Cardiac muscle cell (in vitro differentiated cells and primary cell): ENCODE measurements at regions not wholly inside any gene's neighbourhood (a gene's known extent, or its start where the extent isn't known, plus 50 kb on each side); places are given as distances from the start of the nearest gene placed in this dataset.
A peak's percentile ranks its signal among the peaks of the same experiment; 100 is the strongest.

ENCODE experiments used
- DNase-seq, 2 donors: peaks; one replicate each; pipeline versions ENCODE4 v3.0.0 to v3.0.0-alpha.2; 2010 to 2017; ENCODE audit warnings: low read depth in 1 of 2, low spot score in 1 of 2
- H3K27ac ChIP-seq: fragments of 200-600 bp; sonication (generic); 2 replicates; pipeline ENCODE4 v1.5.1; 2016
- H3K27me3 ChIP-seq: fragments of 200-600 bp; sonication (generic); 2 replicates; pipeline ENCODE4 v1.6.0; 2016; ENCODE audit warnings: control low read depth
- H3K36me3 ChIP-seq: fragments of 200-600 bp; sonication (generic); 2 replicates; pipeline ENCODE4 v1.5.1; 2016; ENCODE audit warnings: control low read depth
- H3K4me1 ChIP-seq: fragments of 200-600 bp; sonication (generic); 2 replicates; pipeline ENCODE4 v1.8.1; 2017; ENCODE audit warnings: low read depth, mild to moderate bottlenecking, mixed run types
- H3K4me3 ChIP-seq: fragments of 200-600 bp; sonication (generic); 2 replicates; pipeline ENCODE4 v1.5.1; 2016; ENCODE audit warnings: mild to moderate bottlenecking
- H3K9me3 ChIP-seq: fragments of 200-600 bp; sonication (generic); 2 replicates; pipeline ENCODE4 v1.5.1; 2017; ENCODE audit warnings: low read depth, mild to moderate bottlenecking, control low read depth
- CTCF ChIP-seq: IDR thresholded peaks from 2 replicates; pipeline ENCODE4 v1.5.1; 2012; ENCODE audit warnings: low read depth, mild to moderate bottlenecking, low read length

DNA sequence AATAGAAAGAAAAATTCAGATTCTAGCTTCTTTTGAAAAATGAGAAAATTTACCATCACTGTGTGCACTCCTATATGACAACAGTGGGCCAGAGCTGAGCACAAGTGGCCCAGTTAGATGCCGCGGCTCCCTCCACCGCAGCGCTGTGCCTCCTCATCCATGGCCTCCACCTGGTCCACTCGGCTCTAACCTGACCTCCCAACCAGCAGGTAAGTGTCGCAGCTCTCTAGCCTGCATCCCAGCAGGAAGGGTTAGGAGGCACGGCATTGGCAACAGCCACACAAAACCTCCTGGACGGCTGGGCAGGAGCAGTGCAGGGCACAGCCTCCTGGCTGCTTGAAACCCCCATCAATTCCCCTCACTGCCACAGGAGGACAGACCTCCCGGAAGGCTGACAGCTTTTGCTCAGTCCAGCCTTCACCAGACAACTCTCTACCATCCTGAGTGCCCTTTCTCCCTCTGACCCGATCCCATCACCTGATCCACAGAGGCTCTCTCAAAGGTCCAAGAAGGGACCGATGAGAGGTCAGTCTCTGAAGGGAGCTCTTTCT is 76.1 kb downstream of the RPL27A start:
- Histone ChIP-seq H3K9me3 (no peaks in the 10 kb centered on the region), H3K36me3 (no peaks in the 10 kb centered on the region), H3K27ac (no peak overlapping the region), H3K27me3 (no peaks in the 10 kb centered on the region), H3K4me1 (no peaks in the 10 kb centered on the region), H3K4me3 (no peak overlapping the region)
- DNase-seq: no peak
- TF ChIP-seq CTCF: no peak

GRCh38 chr11:8759634-8760033 is 77.0 kb downstream of the RPL27A start:
- H3K36me3 ChIP-seq: no peaks in the 10 kb centered on the region

DNA sequence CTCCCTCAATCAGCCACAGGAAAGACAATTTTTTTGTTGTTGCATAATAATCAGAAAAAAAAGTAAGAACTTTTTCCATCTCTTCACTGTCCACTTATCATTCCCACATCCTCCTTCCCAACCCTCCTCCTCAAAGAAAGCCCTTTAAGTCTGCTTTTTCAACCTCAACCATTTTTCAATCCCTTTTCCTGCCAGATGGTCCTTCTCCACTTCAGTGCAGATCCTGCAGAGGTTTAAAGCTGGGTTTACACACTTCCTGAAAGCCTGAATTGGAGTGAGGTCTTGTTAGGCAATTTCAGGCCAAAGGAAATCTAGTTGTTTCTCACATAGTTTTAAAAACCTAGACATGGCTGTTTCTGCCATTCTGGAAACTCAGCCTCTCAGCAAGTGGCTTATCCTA is 78.3 kb downstream of the RPL27A start:
- peak in 1 of 2 donors; percentile 91 for DNase-seq
- Histone ChIP-seq H3K4me3 (no peak overlapping the region), H3K4me1 (no peaks in the 10 kb centered on the region), H3K9me3 (no peaks in the 10 kb centered on the region), H3K27me3 (no peaks in the 10 kb centered on the region), H3K27ac (no peak overlapping the region), H3K36me3 (no peaks in the 10 kb centered on the region)
- no peak for TF ChIP-seq CTCF

More at GRCh38 chr11:8759634-8760033, 77.0 kb downstream of the RPL27A start:
- TF ChIP-seq CTCF: no peak
- no peak for DNase-seq
- no peaks in the 10 kb centered on the region for H3K9me3 ChIP-seq
- no peaks in the 10 kb centered on the region for H3K27me3 ChIP-seq
- no peak overlapping the region for H3K4me3 ChIP-seq
- H3K27ac ChIP-seq: no peak overlapping the region
- H3K4me1 ChIP-seq: no peaks in the 10 kb centered on the region

DNA sequence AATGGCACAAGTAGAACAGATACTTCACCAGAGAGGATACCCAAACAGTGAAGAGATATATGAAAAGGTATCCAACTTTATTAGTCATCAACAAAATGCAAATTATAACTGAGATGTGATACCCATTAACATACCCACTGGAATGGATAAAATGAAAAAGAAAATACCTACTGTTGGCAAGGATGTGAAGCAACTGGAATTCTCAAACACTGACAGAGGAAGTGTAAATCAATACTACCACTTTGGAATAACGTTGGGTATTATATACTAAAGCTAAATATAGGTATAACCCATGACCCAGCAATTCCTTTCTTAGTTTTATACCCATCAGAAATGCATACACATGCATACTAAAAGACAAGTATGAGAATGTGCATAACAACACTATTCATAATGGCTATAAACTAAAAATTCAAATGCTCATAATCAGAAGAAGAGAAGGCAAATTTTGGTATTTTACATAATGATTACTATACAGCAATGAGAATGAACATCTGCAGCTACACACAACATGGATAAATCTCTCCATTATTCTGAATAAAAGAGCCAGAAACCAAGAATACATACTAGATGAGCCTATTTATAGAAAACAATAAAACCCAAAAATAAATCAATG is 80.6 kb downstream of the RPL27A start:
- no peak for DNase-seq
- no peak for TF ChIP-seq CTCF
- no peaks in the 10 kb centered on the region for H3K4me1 ChIP-seq
- no peaks in the 10 kb centered on the region for H3K36me3 ChIP-seq
- H3K27me3 ChIP-seq: no peaks in the 10 kb centered on the region
- H3K4me3 ChIP-seq: no peak overlapping the region
- no peaks in the 10 kb centered on the region for H3K9me3 ChIP-seq
- H3K27ac ChIP-seq: no peak overlapping the region

DNA sequence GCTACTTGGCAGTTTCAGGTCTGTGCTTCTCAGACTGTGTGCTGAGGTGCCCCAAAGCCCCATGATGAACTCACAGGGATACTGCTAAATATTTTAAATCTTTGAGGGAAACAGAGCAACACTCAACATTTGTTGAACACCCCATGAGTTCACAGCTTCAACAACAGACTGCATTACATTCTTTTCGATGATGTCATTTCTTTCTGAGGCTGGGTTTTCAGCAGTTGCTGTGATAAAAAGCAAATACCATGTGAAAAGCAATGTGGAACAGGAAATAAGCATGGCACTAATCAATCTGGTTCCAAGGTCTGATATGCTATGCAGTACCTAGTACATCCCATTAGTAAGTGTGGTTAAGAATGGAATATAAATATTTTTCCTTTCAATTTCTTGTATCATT is 82.7 kb downstream of the RPL27A start:
- Histone ChIP-seq H3K27me3 (no peaks in the 10 kb centered on the region), H3K36me3 (no peaks in the 10 kb centered on the region), H3K27ac (no peak overlapping the region), H3K4me1 (no peaks in the 10 kb centered on the region), H3K9me3 (no peaks in the 10 kb centered on the region), H3K4me3 (no peak overlapping the region)
- TF ChIP-seq CTCF: no peak
- DNase-seq: peak in 1 of 2 donors; percentile 65
